Tibial nerve (tissue), 3 donors: ENCODE measurements at regions not wholly inside any gene's neighbourhood (a gene's known extent, or its start where the extent isn't known, plus 50 kb on each side); places are given as distances from the start of the nearest gene placed in this dataset.

Experiments used
- CTCF ChIP-seq, 5 experiments: fragments of 200-600 bp in 3 of 5; fragments of 450-650 bp in 2 of 5; sonication (generic) in 3 of 5; IDR thresholded peaks; one replicate each; pipeline ENCODE4 v1.5.1; 2016 to 2019; ENCODE audit warnings: antibody characterized with exemption in 5 of 5, mild to moderate bottlenecking in 3 of 5, moderate library complexity in 2 of 5
- POLR2A ChIP-seq, 2 donors: fragments of 450-650 bp; IDR thresholded peaks; one replicate each; pipeline ENCODE4 v1.6.1; 2017; ENCODE audit warnings: antibody characterized with exemption in 2 of 2, mild to moderate bottlenecking in 2 of 2, moderate library complexity in 2 of 2

- TF ChIP-seq CTCF (IDR thresholded peaks at IDR 0.05) (no peak), POLR2A (IDR thresholded peaks at IDR 0.05) (no peak)
These were observed 135.4 kb upstream of the GNPDA2 start for GRCh38 chr4:44861756-44862155.
